AG04450 (cell line): ENCODE measurements at regions not wholly inside any gene's neighbourhood (a gene's known extent, or its start where the extent isn't known, plus 50 kb on each side); places are given as distances from the start of the nearest gene placed in this dataset.
"Not testable (repeated sequence)": the region's sequence is repeated elsewhere in the genome, so short reads cannot be mapped to it uniquely, and the experiment has no call there.

Experiments used
- CTCF ChIA-PET: fragments of 300-600, 350-600 bp; formaldehyde crosslinking; extraction: SDS; loops from one replicate; lab custom pipeline; 2022; ENCODE audit warnings: antibody characterized with exemption, inconsistent platforms; lab: Charles Lee
- POLR2A ChIA-PET: fragments of 350-600 bp; formaldehyde crosslinking; extraction: SDS; loops from one replicate; lab custom pipeline; 2021; ENCODE audit warnings: antibody characterized with exemption, inconsistent platforms; lab: Yijun Ruan, JAX
- DNase-seq: peaks from one replicate; pipeline ENCODE4 v3.0.0-alpha.2; 2011; ENCODE audit warnings: low read depth, low spot score
- H3K27ac ChIP-seq: one replicate; pipeline ENCODE4 v1.5.1; 2012; ENCODE audit warnings: low read depth, low read length, control low read depth
- H3K27me3 ChIP-seq: one replicate; pipeline ENCODE4 v1.6.0; 2012; ENCODE audit warnings: low read length; ENCODE audit not compliant: control insufficient read depth, insufficient read depth
- H3K4me3 ChIP-seq: 2 replicates; pipeline ENCODE4 v1.5.1; 2011; ENCODE audit warnings: mild to moderate bottlenecking, low read depth, low read length, control low read depth
- H3K9me3 ChIP-seq: 2 replicates; pipeline ENCODE4 v1.5.1; 2012; ENCODE audit warnings: low read length; ENCODE audit not compliant: control insufficient read depth, insufficient read depth
- CTCF ChIP-seq: IDR thresholded peaks from 2 replicates; pipeline ENCODE4 v1.5.1; 2011; ENCODE audit warnings: low read depth, low read length, control low read depth, inconsistent platforms

GRCh38 chr6:115442323-115442722 lies 618.4 kb downstream of the FRK start:
- no peak overlapping the region for H3K4me3 ChIP-seq
- no peaks in the 10 kb centered on the region for H3K27me3 ChIP-seq
- H3K9me3 ChIP-seq = no peaks in the 10 kb centered on the region; the same call in 1 of the 2 replicates
- CTCF ChIA-PET = no interaction called here
- no peak overlapping the region for H3K27ac ChIP-seq
- POLR2A ChIA-PET = no interaction called here
- DNase-seq = no peak
- no peak for TF ChIP-seq CTCF

- no peak for TF ChIP-seq CTCF
- no peak overlapping the region for H3K27ac ChIP-seq
- no peaks in the 10 kb centered on the region; the same call in 1 of the 2 replicates for H3K9me3 ChIP-seq
- H3K4me3 ChIP-seq = no peak overlapping the region
- ChIA-PET POLR2A (no interaction called here), CTCF (no interaction called here)
- no peak for DNase-seq
- no peaks in the 10 kb centered on the region for H3K27me3 ChIP-seq
Measured at GRCh38 chr6:115441651-115442050, 619.0 kb downstream of the FRK start.

- POLR2A ChIA-PET = no interaction called here
- TF ChIP-seq CTCF = no peak
- no peak overlapping the region for H3K27ac ChIP-seq
- no peak for DNase-seq
- no peak overlapping the region for H3K4me3 ChIP-seq
- CTCF ChIA-PET = no interaction called here
- H3K9me3 ChIP-seq = no peaks in the 10 kb centered on the region
- no peaks in the 10 kb centered on the region for H3K27me3 ChIP-seq
Measured at GRCh38 chr6:115415378-115415777, 645.3 kb downstream of the FRK start.

GRCh38 chr6:115414916-115415315 lies 645.8 kb downstream of the FRK start:
- CTCF ChIA-PET, H3K4me3 ChIP-seq, DNase-seq, H3K27me3 ChIP-seq, POLR2A ChIA-PET, H3K27ac ChIP-seq, H3K9me3 ChIP-seq: not testable (repeated sequence)

GRCh38 chr6:115411756-115412155 lies 648.9 kb downstream of the FRK start:
- 0 out of 2 replicates have a peak, but pooled peaks cover 2% of the 10 kb centered on the region for H3K9me3 ChIP-seq
- no peak for DNase-seq
- no peak overlapping the region for H3K4me3 ChIP-seq
- ChIA-PET POLR2A (no interaction called here), CTCF (no interaction called here)
- no peaks in the 10 kb centered on the region for H3K27me3 ChIP-seq
- no peak for TF ChIP-seq CTCF
- no peak overlapping the region for H3K27ac ChIP-seq

- no peak overlapping the region for H3K27ac ChIP-seq
- no peak for DNase-seq
- TF ChIP-seq CTCF = no peak
- ChIA-PET POLR2A (no interaction called here), CTCF (no interaction called here)
- no peak overlapping the region for H3K4me3 ChIP-seq
- no peaks in the 10 kb centered on the region for H3K27me3 ChIP-seq
- H3K9me3 ChIP-seq = peaks cover 4% of the 10 kb centered on the region; the same call in 1 of the 2 replicates
Measured at GRCh38 chr6:115404446-115404845, 656.2 kb downstream of the FRK start.
